HepG2 (cell line): ENCODE measurements at regions not wholly inside any gene's neighbourhood (a gene's known extent, or its start where the extent isn't known, plus 50 kb on each side); places are given as distances from the start of the nearest gene placed in this dataset.
A peak's percentile ranks its signal among the peaks of the same experiment; 100 is the strongest.

Experiments used
- GATAD1 ChIP-seq: IDR thresholded peaks from 2 replicates; pipeline ENCODE4 v1.6.1; 2016; ENCODE audit warnings: missing genetic modification reagents, missing compliant biosample characterization
- GFI1 ChIP-seq: sonication (generic); formaldehyde crosslinking; IDR thresholded peaks from 2 replicates; pipeline ENCODE4 v1.5.0; 2020; ENCODE audit warnings: missing genetic modification reagents, mild to moderate bottlenecking, borderline replicate concordance
- HES4 ChIP-seq: sonication (generic); formaldehyde crosslinking; IDR thresholded peaks from 2 replicates; pipeline ENCODE4 v1.9.0; 2021; ENCODE audit warnings: mild to moderate bottlenecking, missing genetic modification reagents, borderline replicate concordance
- KLF6 ChIP-seq: IDR thresholded peaks from 2 replicates; pipeline ENCODE4 v1.8.0; 2016; ENCODE audit warnings: missing biosample characterization, missing genetic modification reagents
- MTA1 ChIP-seq: sonication (generic); formaldehyde crosslinking; IDR thresholded peaks from 2 replicates; pipeline ENCODE4 v1.4.0; 2020; ENCODE audit warnings: missing genetic modification reagents, mild to moderate bottlenecking, borderline replicate concordance
- NFATC3 ChIP-seq: sonication (generic); formaldehyde crosslinking; IDR thresholded peaks from 2 replicates; pipeline ENCODE4 v1.5.1; 2020; ENCODE audit warnings: mild to moderate bottlenecking, missing genetic modification reagents
- NFYC ChIP-seq: IDR thresholded peaks from 2 replicates; pipeline ENCODE4 v1.6.1; 2016; ENCODE audit warnings: missing genetic modification reagents, missing compliant biosample characterization
- NONO ChIP-seq, 2 experiments: fragments of 450-650 bp in 1 of 2; sonication (generic) in 1 of 2; formaldehyde crosslinking in 1 of 2; IDR thresholded peaks in 1 of 2; conservative IDR thresholded peaks in 1 of 2; 2 replicates each; pipeline versions ENCODE4 v1.6.1 to v1.8.0; 2017 to 2022; ENCODE audit warnings: mild to moderate bottlenecking in 1 of 2, missing genetic modification reagents in 1 of 2, moderate library complexity in 1 of 2
- REL ChIP-seq: sonication (generic); formaldehyde crosslinking; conservative IDR thresholded peaks from 2 replicates; pipeline ENCODE4 v1.8.0; 2022; ENCODE audit warnings: mild to moderate bottlenecking, missing genetic modification reagents, moderate library complexity
- RFX3 ChIP-seq: IDR thresholded peaks from 2 replicates; pipeline ENCODE4 v1.6.1; 2016; ENCODE audit warnings: missing biosample characterization, missing genetic modification reagents
- SNAI1 ChIP-seq: sonication (generic); formaldehyde crosslinking; IDR thresholded peaks from 2 replicates; pipeline ENCODE4 v1.5.0; 2020; ENCODE audit warnings: mild to moderate bottlenecking, missing genetic modification reagents, borderline replicate concordance
- SPEN ChIP-seq: sonication (generic); formaldehyde crosslinking; IDR thresholded peaks from 2 replicates; pipeline ENCODE4 v1.5.1; 2020; ENCODE audit warnings: low read depth, mild to moderate bottlenecking, missing genetic modification reagents
- STAT5B ChIP-seq: sonication (generic); formaldehyde crosslinking; IDR thresholded peaks from 2 replicates; pipeline ENCODE4 v1.4.0; 2020; ENCODE audit warnings: missing genetic modification reagents
- TCF12 ChIP-seq, 2 experiments: fragments of 450-650 bp in 1 of 2; sonication (generic) in 1 of 2; formaldehyde crosslinking in 1 of 2; IDR thresholded peaks; 2 replicates each; pipeline versions ENCODE4 v1.6.1 to v1.8.0; 2017 to 2022; ENCODE audit warnings: antibody characterized with exemption in 1 of 2, mild to moderate bottlenecking in 1 of 2, missing genetic modification reagents in 1 of 2, moderate library complexity in 1 of 2
- U2AF1 ChIP-seq: fragments of 200-400 bp; formaldehyde crosslinking; optimal IDR thresholded peaks from 2 replicates; pipeline ENCODE3; 2017; ENCODE audit warnings: mild to moderate bottlenecking, low read depth, low read length
- ZFP62 ChIP-seq: sonication (generic); formaldehyde crosslinking; IDR thresholded peaks from 2 replicates; pipeline ENCODE4 v1.4.0; 2020; ENCODE audit warnings: missing genetic modification reagents
- ZNF124 ChIP-seq: sonication (generic); formaldehyde crosslinking; IDR thresholded peaks from 2 replicates; pipeline ENCODE4 v1.4.0; 2020; ENCODE audit warnings: missing genetic modification reagents
- ZNF556 ChIP-seq: sonication (generic); formaldehyde crosslinking; IDR thresholded peaks from 2 replicates; pipeline ENCODE4 v1.4.0; 2020; ENCODE audit warnings: mild to moderate bottlenecking, missing genetic modification reagents, borderline replicate concordance
- ZNF598 ChIP-seq: sonication (generic); formaldehyde crosslinking; IDR thresholded peaks from 2 replicates; pipeline ENCODE4 v1.5.1; 2020; ENCODE audit warnings: mild to moderate bottlenecking, missing genetic modification reagents, borderline replicate concordance
- ZNF660 ChIP-seq: sonication (generic); formaldehyde crosslinking; IDR thresholded peaks from 2 replicates; pipeline ENCODE4 v1.5.1; 2020; ENCODE audit warnings: mild to moderate bottlenecking, low read depth, missing genetic modification reagents, borderline replicate concordance
- ZNF713 ChIP-seq: sonication (generic); formaldehyde crosslinking; IDR thresholded peaks from 2 replicates; pipeline ENCODE4 v1.4.0; 2020; ENCODE audit warnings: mild to moderate bottlenecking, missing genetic modification reagents
- ZNF790 ChIP-seq: sonication (generic); formaldehyde crosslinking; IDR thresholded peaks from 2 replicates; pipeline ENCODE4 v1.8.0; 2022; ENCODE audit warnings: missing genetic modification reagents, mild to moderate bottlenecking, borderline replicate concordance
- TF ChIP-seq, protein P1 (sequence below): sonication (generic); formaldehyde crosslinking; IDR thresholded peaks from 2 replicates; pipeline ENCODE4 v1.4.0; 2020; ENCODE audit warnings: missing genetic modification reagents
- TF ChIP-seq, protein P2 (sequence below): sonication (generic); formaldehyde crosslinking; IDR thresholded peaks from 2 replicates; pipeline ENCODE4 v1.4.0; 2020; ENCODE audit warnings: mild to moderate bottlenecking, low read depth, missing genetic modification reagents
- TF ChIP-seq, protein P3 (sequence below): sonication (generic); IDR thresholded peaks from 2 replicates; pipeline ENCODE4 v1.6.1; 2016; ENCODE audit warnings: low read depth, borderline replicate concordance
- TF ChIP-seq, protein P4 (sequence below): sonication (generic); formaldehyde crosslinking; IDR thresholded peaks from 2 replicates; pipeline ENCODE4; 2020; ENCODE audit warnings: missing genetic modification reagents, mild to moderate bottlenecking, borderline replicate concordance

DNA sequence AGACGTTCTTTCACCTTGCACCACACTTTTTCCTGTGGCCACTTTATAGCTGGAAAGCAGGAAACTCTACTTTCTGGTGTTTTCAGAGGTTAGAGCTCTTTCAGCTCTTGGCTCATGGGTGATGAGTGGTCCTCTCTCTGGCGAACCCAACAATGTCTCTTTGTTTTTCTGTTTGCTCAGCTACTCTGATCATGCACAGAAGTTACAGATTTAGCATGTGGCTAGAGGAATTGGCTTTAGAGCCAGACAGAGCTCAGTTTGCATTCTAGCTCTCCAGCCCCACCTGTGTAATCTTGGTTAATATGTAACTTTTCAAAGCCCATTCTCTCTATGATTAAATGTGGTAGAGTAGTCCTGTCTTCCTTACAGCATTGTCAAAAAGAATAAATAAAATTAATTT lies 225.2 kb downstream of the HAPSTR1 start (continued):
- no peak for TF ChIP-seq U2AF1
- no peak for TF ChIP-seq SNAI1 (CRISPR knock-in tag)
- peak; percentile 50; the same call in 1 of the 2 replicates for TF ChIP-seq ZNF124 (CRISPR knock-in tag)
- TF ChIP-seq REL (CRISPR knock-in tag): no peak
- TF ChIP-seq ZFP62 (CRISPR knock-in tag): no peak
- TF ChIP-seq NFYC (CRISPR knock-in tag): no peak; the same call in 1 of the 2 replicates
- no peak for TF ChIP-seq ZNF556
- TF ChIP-seq ZNF660 (CRISPR knock-in tag): no peak
- no peak for TF ChIP-seq NONO (IDR thresholded peaks at IDR 0.05)
- peak; percentile 67; the same call in 1 of the 2 replicates for TF ChIP-seq NONO (CRISPR knock-in tag; conservative IDR thresholded peaks at IDR 0.05)
- no peak for TF ChIP-seq ZNF790 (CRISPR knock-in tag)
- no peak; the same call in 1 of the 2 replicates for TF ChIP-seq KLF6 (CRISPR knock-in tag)
- TF ChIP-seq, protein P1, sequence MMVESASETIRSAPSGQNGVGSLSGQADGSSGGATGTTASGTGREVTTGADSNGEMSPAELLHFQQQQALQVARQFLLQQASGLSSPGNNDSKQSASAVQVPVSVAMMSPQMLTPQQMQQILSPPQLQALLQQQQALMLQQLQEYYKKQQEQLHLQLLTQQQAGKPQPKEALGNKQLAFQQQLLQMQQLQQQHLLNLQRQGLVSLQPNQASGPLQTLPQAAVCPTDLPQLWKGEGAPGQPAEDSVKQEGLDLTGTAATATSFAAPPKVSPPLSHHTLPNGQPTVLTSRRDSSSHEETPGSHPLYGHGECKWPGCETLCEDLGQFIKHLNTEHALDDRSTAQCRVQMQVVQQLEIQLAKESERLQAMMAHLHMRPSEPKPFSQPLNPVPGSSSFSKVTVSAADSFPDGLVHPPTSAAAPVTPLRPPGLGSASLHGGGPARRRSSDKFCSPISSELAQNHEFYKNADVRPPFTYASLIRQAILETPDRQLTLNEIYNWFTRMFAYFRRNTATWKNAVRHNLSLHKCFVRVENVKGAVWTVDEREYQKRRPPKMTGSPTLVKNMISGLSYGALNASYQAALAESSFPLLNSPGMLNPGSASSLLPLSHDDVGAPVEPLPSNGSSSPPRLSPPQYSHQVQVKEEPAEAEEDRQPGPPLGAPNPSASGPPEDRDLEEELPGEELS (CRISPR knock-in tag): peak; percentile 65
- no peak for TF ChIP-seq STAT5B (CRISPR knock-in tag)
- TF ChIP-seq TCF12 (IDR thresholded peaks at IDR 0.05): no peak
- TF ChIP-seq TCF12 (CRISPR knock-in tag; IDR thresholded peaks at IDR 0.05): no peak
- TF ChIP-seq, protein P2, sequence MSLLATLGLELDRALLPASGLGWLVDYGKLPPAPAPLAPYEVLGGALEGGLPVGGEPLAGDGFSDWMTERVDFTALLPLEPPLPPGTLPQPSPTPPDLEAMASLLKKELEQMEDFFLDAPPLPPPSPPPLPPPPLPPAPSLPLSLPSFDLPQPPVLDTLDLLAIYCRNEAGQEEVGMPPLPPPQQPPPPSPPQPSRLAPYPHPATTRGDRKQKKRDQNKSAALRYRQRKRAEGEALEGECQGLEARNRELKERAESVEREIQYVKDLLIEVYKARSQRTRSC (CRISPR knock-in tag): no peak
- TF ChIP-seq GFI1 (CRISPR knock-in tag): peak; percentile 69; the same call in 1 of the 2 replicates
- TF ChIP-seq SPEN (CRISPR knock-in tag): peak; percentile 43; the same call in 1 of the 2 replicates
- no peak for TF ChIP-seq ZNF598 (CRISPR knock-in tag)
- TF ChIP-seq GATAD1 (CRISPR knock-in tag): no peak
- no peak for TF ChIP-seq MTA1 (CRISPR knock-in tag)
- TF ChIP-seq ZNF713 (CRISPR knock-in tag): no peak
- no peak for TF ChIP-seq RFX3
- no peak for TF ChIP-seq NFATC3
- TF ChIP-seq HES4 (CRISPR knock-in tag): no peak
- TF ChIP-seq, protein P3, sequence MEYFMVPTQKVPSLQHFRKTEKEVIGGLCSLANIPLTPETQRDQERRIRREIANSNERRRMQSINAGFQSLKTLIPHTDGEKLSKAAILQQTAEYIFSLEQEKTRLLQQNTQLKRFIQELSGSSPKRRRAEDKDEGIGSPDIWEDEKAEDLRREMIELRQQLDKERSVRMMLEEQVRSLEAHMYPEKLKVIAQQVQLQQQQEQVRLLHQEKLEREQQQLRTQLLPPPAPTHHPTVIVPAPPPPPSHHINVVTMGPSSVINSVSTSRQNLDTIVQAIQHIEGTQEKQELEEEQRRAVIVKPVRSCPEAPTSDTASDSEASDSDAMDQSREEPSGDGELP: peak; percentile 74; the same call in 1 of the 2 replicates
- TF ChIP-seq, protein P4, sequence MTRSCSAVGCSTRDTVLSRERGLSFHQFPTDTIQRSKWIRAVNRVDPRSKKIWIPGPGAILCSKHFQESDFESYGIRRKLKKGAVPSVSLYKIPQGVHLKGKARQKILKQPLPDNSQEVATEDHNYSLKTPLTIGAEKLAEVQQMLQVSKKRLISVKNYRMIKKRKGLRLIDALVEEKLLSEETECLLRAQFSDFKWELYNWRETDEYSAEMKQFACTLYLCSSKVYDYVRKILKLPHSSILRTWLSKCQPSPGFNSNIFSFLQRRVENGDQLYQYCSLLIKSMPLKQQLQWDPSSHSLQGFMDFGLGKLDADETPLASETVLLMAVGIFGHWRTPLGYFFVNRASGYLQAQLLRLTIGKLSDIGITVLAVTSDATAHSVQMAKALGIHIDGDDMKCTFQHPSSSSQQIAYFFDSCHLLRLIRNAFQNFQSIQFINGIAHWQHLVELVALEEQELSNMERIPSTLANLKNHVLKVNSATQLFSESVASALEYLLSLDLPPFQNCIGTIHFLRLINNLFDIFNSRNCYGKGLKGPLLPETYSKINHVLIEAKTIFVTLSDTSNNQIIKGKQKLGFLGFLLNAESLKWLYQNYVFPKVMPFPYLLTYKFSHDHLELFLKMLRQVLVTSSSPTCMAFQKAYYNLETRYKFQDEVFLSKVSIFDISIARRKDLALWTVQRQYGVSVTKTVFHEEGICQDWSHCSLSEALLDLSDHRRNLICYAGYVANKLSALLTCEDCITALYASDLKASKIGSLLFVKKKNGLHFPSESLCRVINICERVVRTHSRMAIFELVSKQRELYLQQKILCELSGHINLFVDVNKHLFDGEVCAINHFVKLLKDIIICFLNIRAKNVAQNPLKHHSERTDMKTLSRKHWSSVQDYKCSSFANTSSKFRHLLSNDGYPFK (CRISPR knock-in tag): no peak
